ENCODE measurements at regions not wholly inside any gene's neighbourhood (a gene's known extent, or its start where the extent isn't known, plus 50 kb on each side); places are given as distances from the start of the nearest gene placed in this dataset.

- Histone ChIP-seq H4K20me1 (replicated peaks; ENCODE audit: control insufficient read depth, insufficient read depth, low read length) (no peaks in the 10 kb centered on the region), H3K27ac (ENCODE audit: extremely low read depth, low read depth, low read length) (no peak overlapping the region), H3K4me1 (replicated peaks in 1 of 2; ENCODE audit: control insufficient read depth in 2 of 2, insufficient read depth in 2 of 2, low read length in 2 of 2) (no peaks in the 10 kb centered on the region), H3K9me1 (ENCODE audit: control insufficient read depth, insufficient read depth, low read length) (no peaks in the 10 kb centered on the region), H3K9ac (ENCODE audit: insufficient read depth in 1 of 2, low read depth in 2 of 2, low read length in 2 of 2) (no peak overlapping the region), H3K36me3 (ENCODE audit: control insufficient read depth, insufficient read depth, low read length) (no peaks in the 10 kb centered on the region), H3K4me3 (no peak overlapping the region), H3K9me3 (replicated peaks; ENCODE audit: control insufficient read depth, insufficient read depth, low read depth, low read length) (no peaks in the 10 kb centered on the region), H3K79me2 (ENCODE audit: control insufficient read depth, insufficient read depth, low read length) (no peaks in the 10 kb centered on the region), H2AFZ (ENCODE audit: low read depth, low read length) (no peak overlapping the region), H3K27me3 (ENCODE audit: control insufficient read depth in 2 of 2, insufficient read depth in 2 of 2, low read length in 2 of 2) (no peaks in the 10 kb centered on the region), H3K4me2 (ENCODE audit: insufficient read depth, low read length) (no peak overlapping the region)
- BruUV-seq (replicated peaks) = no TSS peak
- CTCF ChIA-PET (ENCODE audit: low intra/inter-chr PET ratio) = no interaction called here
- no peak for ATAC-seq
- TF ChIP-seq BRF1 (IDR thresholded peaks at IDR 0.05; ENCODE audit: borderline replicate concordance, extremely low read depth, insufficient read length) (no peak), TAF15 (IDR thresholded peaks at IDR 0.05; ENCODE audit: low read depth, low read length) (no peak), CSDE1 (IDR thresholded peaks at IDR 0.05) (no peak), EGR1 (conservative IDR thresholded peaks at IDR 0.05) (no peak), HOMEZ (CRISPR knock-in tag; IDR thresholded peaks at IDR 0.05) (no peak), NR2C2 (CRISPR knock-in tag; IDR thresholded peaks at IDR 0.05) (no peak), NR2C2 (tag; IDR thresholded peaks at IDR 0.05) (no peak), CREB5 (CRISPR knock-in tag; IDR thresholded peaks at IDR 0.05) (no peak), BHLHE40 (IDR thresholded peaks at IDR 0.05; ENCODE audit: low read length) (no peak), NCOA4 (IDR thresholded peaks at IDR 0.05; ENCODE audit: partially characterized antibody) (no peak), PPARD (CRISPR knock-in tag; IDR thresholded peaks at IDR 0.05) (no peak), HNRNPL (IDR thresholded peaks at IDR 0.05; ENCODE audit: low read depth, low read length) (no peak)
- in situ Hi-C loops (cut with MboI) (no loop called here), intact Hi-C loops (cut with micrococcal nuclease) (no loop called here)
- POLR2A ChIA-PET = no interaction called here
- WGBS (ENCODE audit: insufficient coverage, low coverage, missing lambda C conversion rate) = 1% methylated on average over 4 of the region's 4 CpGs
- FAIRE-seq = no peak
- no peak for DNase-seq (ENCODE audit: extremely low read depth in 1 of 4, low spot score in 3 of 4)
Observed at GRCh38 chr2:212737392-212738172, 199.0 kb upstream of the ERBB4 start.

Measured in K562 (cell line).